ENCODE measurements at regions not wholly inside any gene's neighbourhood (a gene's known extent, or its start where the extent isn't known, plus 50 kb on each side); places are given as distances from the start of the nearest gene placed in this dataset.

- no peaks in the 10 kb centered on the region for H3K4me1 ChIP-seq (ENCODE audit: control insufficient read depth in 3 of 3, insufficient read depth in 2 of 3, low read depth in 1 of 3, low read length in 2 of 3)
- DNase-seq (no peak), FAIRE-seq (no peak)
- no peaks in the 10 kb centered on the region for H3K27me3 ChIP-seq (ENCODE audit: control insufficient read depth in 3 of 3, insufficient read depth in 3 of 3, low read length in 3 of 3)
- no peaks in the 10 kb centered on the region for H3K9me3 ChIP-seq (ENCODE audit: control insufficient read depth in 2 of 2, insufficient read depth in 1 of 2, low read depth in 1 of 2, low read length in 1 of 2)
- H3K4me3 ChIP-seq (ENCODE audit: low read depth in 1 of 3, low read length in 3 of 3): no peak overlapping the region
- 62 to 73% (median 66%) methylated on average over 17 to 18 of the region's 18 CpGs for WGBS, 3 donors
- no peaks in the 10 kb centered on the region for H3K36me3 ChIP-seq (ENCODE audit: control insufficient read depth in 3 of 3, insufficient read depth in 2 of 3, low read depth in 1 of 3, low read length in 3 of 3)
- no peak overlapping the region for H3K27ac ChIP-seq (ENCODE audit: low read depth in 1 of 3, low read length in 2 of 3)
These were observed 120.9 kb downstream of the TWIST2 start for GRCh38 chr2:238968616-238969384.

- FAIRE-seq: no peak
- 55 to 81% (median 67%) methylated on average over 4 of the region's 4 CpGs for WGBS, 3 donors
- Histone ChIP-seq H3K27ac (ENCODE audit: low read depth in 1 of 3, low read length in 2 of 3) (no peak overlapping the region), H3K36me3 (ENCODE audit: control insufficient read depth in 3 of 3, insufficient read depth in 2 of 3, low read depth in 1 of 3, low read length in 3 of 3) (no peaks in the 10 kb centered on the region), H3K9me3 (ENCODE audit: control insufficient read depth in 2 of 2, insufficient read depth in 1 of 2, low read depth in 1 of 2, low read length in 1 of 2) (no peaks in the 10 kb centered on the region), H3K27me3 (ENCODE audit: control insufficient read depth in 3 of 3, insufficient read depth in 3 of 3, low read length in 3 of 3) (no peaks in the 10 kb centered on the region), H3K4me3 (ENCODE audit: low read depth in 1 of 3, low read length in 3 of 3) (no peak overlapping the region), H3K4me1 (ENCODE audit: control insufficient read depth in 3 of 3, insufficient read depth in 2 of 3, low read depth in 1 of 3, low read length in 2 of 3) (no peaks in the 10 kb centered on the region)
- no peak for DNase-seq
These were observed 122.0 kb downstream of the TWIST2 start for GRCh38 chr2:238969857-238970256.

GRCh38 chr2:238970553-238971081, 122.7 kb downstream of the TWIST2 start:
- no peaks in the 10 kb centered on the region for H3K9me3 ChIP-seq (ENCODE audit: control insufficient read depth in 2 of 2, insufficient read depth in 1 of 2, low read depth in 1 of 2, low read length in 1 of 2)
- H3K27ac ChIP-seq (ENCODE audit: low read depth in 1 of 3, low read length in 2 of 3): no peak overlapping the region
- no peak overlapping the region for H3K4me3 ChIP-seq (ENCODE audit: low read depth in 1 of 3, low read length in 3 of 3)
- DNase-seq: peak; percentile 41 to 51
- no peaks in the 10 kb centered on the region for H3K4me1 ChIP-seq (ENCODE audit: control insufficient read depth in 3 of 3, insufficient read depth in 2 of 3, low read depth in 1 of 3, low read length in 2 of 3)
- no peaks in the 10 kb centered on the region for H3K36me3 ChIP-seq (ENCODE audit: control insufficient read depth in 3 of 3, insufficient read depth in 2 of 3, low read depth in 1 of 3, low read length in 3 of 3)
- 24 to 40% (median 34%) methylated on average over 9 of the region's 9 CpGs for WGBS, 3 donors
- H3K27me3 ChIP-seq (ENCODE audit: control insufficient read depth in 3 of 3, insufficient read depth in 3 of 3, low read length in 3 of 3): no peaks in the 10 kb centered on the region
- no peak for FAIRE-seq

- Histone ChIP-seq H3K27ac (ENCODE audit: low read depth in 1 of 3, low read length in 2 of 3) (no peak overlapping the region), H3K4me3 (ENCODE audit: low read depth in 1 of 3, low read length in 3 of 3) (no peak overlapping the region), H3K36me3 (ENCODE audit: control insufficient read depth in 3 of 3, insufficient read depth in 2 of 3, low read depth in 1 of 3, low read length in 3 of 3) (no peaks in the 10 kb centered on the region), H3K9me3 (ENCODE audit: control insufficient read depth in 2 of 2, insufficient read depth in 1 of 2, low read depth in 1 of 2, low read length in 1 of 2) (no peaks in the 10 kb centered on the region), H3K4me1 (ENCODE audit: control insufficient read depth in 3 of 3, insufficient read depth in 2 of 3, low read depth in 1 of 3, low read length in 2 of 3) (no peaks in the 10 kb centered on the region), H3K27me3 (ENCODE audit: control insufficient read depth in 3 of 3, insufficient read depth in 3 of 3, low read length in 3 of 3) (no peaks in the 10 kb centered on the region)
- no peak for DNase-seq
- FAIRE-seq: no peak
- 83 to 91% (median 90%) methylated on average over 9 of the region's 9 CpGs for WGBS, 3 donors
These were observed 123.6 kb downstream of the TWIST2 start for GRCh38 chr2:238971318-238972145.

GRCh38 chr2:238972146-238972445, 124.2 kb downstream of the TWIST2 start:
- Histone ChIP-seq H3K27me3 (ENCODE audit: control insufficient read depth in 3 of 3, insufficient read depth in 3 of 3, low read length in 3 of 3) (no peaks in the 10 kb centered on the region), H3K27ac (ENCODE audit: low read depth in 1 of 3, low read length in 2 of 3) (no peak overlapping the region), H3K36me3 (ENCODE audit: control insufficient read depth in 3 of 3, insufficient read depth in 2 of 3, low read depth in 1 of 3, low read length in 3 of 3) (no peaks in the 10 kb centered on the region), H3K4me3 (ENCODE audit: low read depth in 1 of 3, low read length in 3 of 3) (no peak overlapping the region), H3K9me3 (ENCODE audit: control insufficient read depth in 2 of 2, insufficient read depth in 1 of 2, low read depth in 1 of 2, low read length in 1 of 2) (no peaks in the 10 kb centered on the region), H3K4me1 (ENCODE audit: control insufficient read depth in 3 of 3, insufficient read depth in 2 of 3, low read depth in 1 of 3, low read length in 2 of 3) (no peaks in the 10 kb centered on the region)
- WGBS, 3 donors: 67 to 85% (median 77%) methylated on average over 6 of the region's 6 CpGs
- no peak for FAIRE-seq
- DNase-seq: no peak

GRCh38 chr2:238973038-238973739, 125.3 kb downstream of the TWIST2 start:
- Histone ChIP-seq H3K4me3 (ENCODE audit: low read depth in 1 of 3, low read length in 3 of 3) (no peak overlapping the region), H3K4me1 (ENCODE audit: control insufficient read depth in 3 of 3, insufficient read depth in 2 of 3, low read depth in 1 of 3, low read length in 2 of 3) (no peaks in the 10 kb centered on the region), H3K27ac (ENCODE audit: low read depth in 1 of 3, low read length in 2 of 3) (no peak overlapping the region), H3K27me3 (ENCODE audit: control insufficient read depth in 3 of 3, insufficient read depth in 3 of 3, low read length in 3 of 3) (no peaks in the 10 kb centered on the region), H3K36me3 (ENCODE audit: control insufficient read depth in 3 of 3, insufficient read depth in 2 of 3, low read depth in 1 of 3, low read length in 3 of 3) (no peaks in the 10 kb centered on the region), H3K9me3 (ENCODE audit: control insufficient read depth in 2 of 2, insufficient read depth in 1 of 2, low read depth in 1 of 2, low read length in 1 of 2) (no peaks in the 10 kb centered on the region)
- WGBS, 3 donors: 42 to 59% (median 49%) methylated on average over 6 of the region's 6 CpGs
- FAIRE-seq (no peak), DNase-seq (no peak)

GRCh38 chr2:238974081-238974480, 126.2 kb downstream of the TWIST2 start:
- WGBS, 3 donors: 28 to 43% (median 39%) methylated on average over 4 of the region's 4 CpGs
- DNase-seq: no peak
- Histone ChIP-seq H3K36me3 (ENCODE audit: control insufficient read depth in 3 of 3, insufficient read depth in 2 of 3, low read depth in 1 of 3, low read length in 3 of 3) (no peaks in the 10 kb centered on the region), H3K27ac (ENCODE audit: low read depth in 1 of 3, low read length in 2 of 3) (no peak overlapping the region), H3K27me3 (ENCODE audit: control insufficient read depth in 3 of 3, insufficient read depth in 3 of 3, low read length in 3 of 3) (no peaks in the 10 kb centered on the region), H3K9me3 (ENCODE audit: control insufficient read depth in 2 of 2, insufficient read depth in 1 of 2, low read depth in 1 of 2, low read length in 1 of 2) (no peaks in the 10 kb centered on the region), H3K4me1 (ENCODE audit: control insufficient read depth in 3 of 3, insufficient read depth in 2 of 3, low read depth in 1 of 3, low read length in 2 of 3) (no peaks in the 10 kb centered on the region), H3K4me3 (ENCODE audit: low read depth in 1 of 3, low read length in 3 of 3) (no peak overlapping the region)
- FAIRE-seq: no peak

- Histone ChIP-seq H3K27ac (ENCODE audit: low read depth in 1 of 3, low read length in 2 of 3) (peak overlapping the region in 1 of 3 donors; percentile 60), H3K4me3 (ENCODE audit: low read depth in 1 of 3, low read length in 3 of 3) (no peak overlapping the region), H3K36me3 (ENCODE audit: control insufficient read depth in 3 of 3, insufficient read depth in 2 of 3, low read depth in 1 of 3, low read length in 3 of 3) (no peaks in the 10 kb centered on the region), H3K9me3 (ENCODE audit: control insufficient read depth in 2 of 2, insufficient read depth in 1 of 2, low read depth in 1 of 2, low read length in 1 of 2) (peaks cover 0 to 2% of the 10 kb centered on the region in 2 donors), H3K4me1 (ENCODE audit: control insufficient read depth in 3 of 3, insufficient read depth in 2 of 3, low read depth in 1 of 3, low read length in 2 of 3) (no peaks in the 10 kb centered on the region), H3K27me3 (ENCODE audit: control insufficient read depth in 3 of 3, insufficient read depth in 3 of 3, low read length in 3 of 3) (no peaks in the 10 kb centered on the region)
- WGBS, 3 donors: 71 to 73% (median 72%) methylated on average over 6 of the region's 6 CpGs
- DNase-seq: no peak
- FAIRE-seq: no peak
These were observed 126.7 kb downstream of the TWIST2 start for GRCh38 chr2:238974501-238975166.

Data from small intestine (tissue), 7 donors.